ENCODE measurements at regions not wholly inside any gene's neighbourhood (a gene's known extent, or its start where the extent isn't known, plus 50 kb on each side); places are given as distances from the start of the nearest gene placed in this dataset.

GRCh38 chr5:87499478-87500410, 87.0 kb upstream of the CCNH start:
- DNase-seq: no peak

Measured in central memory CD4-positive, alpha-beta T cell (primary cell).